COR-L47 (cell line): ENCODE measurements at regions not wholly inside any gene's neighbourhood (a gene's known extent, or its start where the extent isn't known, plus 50 kb on each side); places are given as distances from the start of the nearest gene placed in this dataset.
"Not testable (repeated sequence)": the region's sequence is repeated elsewhere in the genome, so short reads cannot be mapped to it uniquely, and the experiment has no call there.

Experiments used
- DNase-seq: peaks from one replicate; lab custom pipeline; 2025; lab: John Stamatoyannopoulos, UW

- DNase-seq, result no peak
Measured at GRCh38 chr16:47858333-47858982, 297.3 kb downstream of the ABCC12 start.

- no peak for DNase-seq
Measured at GRCh38 chr16:47855431-47855830, 300.4 kb downstream of the ABCC12 start.

- no peak for DNase-seq
Measured at GRCh38 chr16:47854737-47855136, 301.1 kb downstream of the ABCC12 start.

GRCh38 chr16:47852991-47853390 lies 302.8 kb downstream of the ABCC12 start:
- no peak for DNase-seq

GRCh38 chr16:47851146-47851545 lies 304.6 kb downstream of the ABCC12 start:
- no peak for DNase-seq

GRCh38 chr16:47849736-47850135 lies 306.1 kb downstream of the ABCC12 start:
- no peak for DNase-seq

GRCh38 chr16:47848421-47849109 lies 307.2 kb downstream of the ABCC12 start:
- no peak for DNase-seq

- no peak for DNase-seq
Measured at GRCh38 chr16:47847220-47847970, 308.4 kb downstream of the ABCC12 start.

GRCh38 chr16:47834485-47835024 lies 321.2 kb downstream of the ABCC12 start:
- no peak for DNase-seq

GRCh38 chr16:47833771-47834170 lies 322.0 kb downstream of the ABCC12 start:
- no peak for DNase-seq

GRCh38 chr16:47829850-47830600 lies 325.8 kb downstream of the ABCC12 start:
- no peak for DNase-seq

- DNase-seq, result no peak
Measured at GRCh38 chr16:47826070-47826469, 329.7 kb downstream of the ABCC12 start.

- DNase-seq, result no peak
Measured at GRCh38 chr16:47817048-47817447, 338.7 kb downstream of the ABCC12 start.

- no peak for DNase-seq
Measured at GRCh38 chr16:47816511-47816910, 339.3 kb downstream of the ABCC12 start.

GRCh38 chr16:47815655-47816054 lies 340.1 kb downstream of the ABCC12 start:
- DNase-seq, result no peak

GRCh38 chr16:47811758-47812157 lies 344.0 kb downstream of the ABCC12 start:
- not testable (repeated sequence) for DNase-seq

GRCh38 chr16:47806309-47806847 lies 345.2 kb downstream of the PHKB start:
- no peak for DNase-seq

- no peak for DNase-seq
Measured at GRCh38 chr16:47787696-47788095, 326.6 kb downstream of the PHKB start.

GRCh38 chr16:47781673-47782072 lies 320.5 kb downstream of the PHKB start:
- DNase-seq, result no peak

GRCh38 chr16:47780213-47780875 lies 319.2 kb downstream of the PHKB start:
- DNase-seq, result no peak
